MCF 10A (cell line): ENCODE measurements at regions not wholly inside any gene's neighbourhood (a gene's known extent, or its start where the extent isn't known, plus 50 kb on each side); places are given as distances from the start of the nearest gene placed in this dataset.
A peak's percentile ranks its signal among the peaks of the same experiment; 100 is the strongest.
"Not testable (repeated sequence)": the region's sequence is repeated elsewhere in the genome, so short reads cannot be mapped to it uniquely, and the experiment has no call there.

Experiments
- BruUV-seq: library from RNA; stranded (reverse); fragments of 400-500 nt; replicated peaks from 2 replicates; lab custom pipeline; 2021; lab: Mats Ljungman, UMichigan
- CTCF ChIA-PET: fragments of 300-600 bp; sonication (Branson Sonifier 250); formaldehyde crosslinking; extraction: SDS; loops from one replicate; lab custom pipeline; 2021; ENCODE audit warnings: antibody characterized with exemption, inconsistent platforms; lab: Yijun Ruan, JAX
- POLR2A ChIA-PET: fragments of 300-600, 350-650 bp; sonication (Branson Sonifier 250); formaldehyde crosslinking; extraction: SDS; loops from one replicate; lab custom pipeline; 2020; ENCODE audit warnings: antibody characterized with exemption, inconsistent platforms; lab: Yijun Ruan, JAX
- DNase-seq: peaks from one replicate; pipeline ENCODE4 v3.0.0-alpha.2; 2018; ENCODE audit not compliant: unreplicated experiment
- H3K27ac Mint-ChIP-seq: one replicate; pipeline ENCODE4 v1.8.0; 2022; ENCODE audit warnings: mild to moderate bottlenecking, low read depth, mixed read lengths; ENCODE audit not compliant: unreplicated experiment
- H3K27me3 Mint-ChIP-seq: one replicate; pipeline ENCODE4 v1.8.0; 2022; ENCODE audit warnings: mixed read lengths; ENCODE audit not compliant: insufficient read depth, unreplicated experiment
- H3K36me3 Mint-ChIP-seq: one replicate; pipeline ENCODE4 v1.8.0; 2022; ENCODE audit warnings: mild to moderate bottlenecking, moderate library complexity, mixed read lengths; ENCODE audit not compliant: insufficient read depth, unreplicated experiment
- H3K4me1 Mint-ChIP-seq: one replicate; pipeline ENCODE4 v1.8.0; 2022; ENCODE audit warnings: mixed read lengths; ENCODE audit not compliant: insufficient read depth, unreplicated experiment
- H3K4me3 Mint-ChIP-seq: one replicate; pipeline ENCODE4 v1.8.0; 2022; ENCODE audit warnings: mild to moderate bottlenecking, moderate library complexity, mixed read lengths; ENCODE audit not compliant: unreplicated experiment
- H3K9me3 Mint-ChIP-seq: one replicate; pipeline ENCODE4 v1.8.0; 2022; ENCODE audit warnings: mixed read lengths; ENCODE audit not compliant: unreplicated experiment
- CTCF ChIP-seq: fragments of 200-600 bp; IDR thresholded peaks from one replicate; pipeline ENCODE4 v1.8.0; 2022; ENCODE audit warnings: antibody characterized with exemption, mild to moderate bottlenecking; ENCODE audit not compliant: unreplicated experiment
- intact Hi-C: fragments of 100-400 bp; cut with micrococcal nuclease; formaldehyde crosslinking; loops from 2 replicates; pipeline ENCODE4 v1.14.1; 2022

GRCh38 chr2:234366891-234367290 is 130.0 kb downstream of the ARL4C start:
- no peak for TF ChIP-seq CTCF
- H3K27ac Mint-ChIP-seq = no peak overlapping the region
- H3K36me3 Mint-ChIP-seq = no peaks in the 10 kb centered on the region
- peaks cover 13% of the 10 kb centered on the region for H3K4me1 Mint-ChIP-seq
- no peaks in the 10 kb centered on the region for H3K27me3 Mint-ChIP-seq
- no peaks in the 10 kb centered on the region for H3K9me3 Mint-ChIP-seq
- no TSS peak for BruUV-seq
- ChIA-PET POLR2A (interaction anchor here (0.6 to 3.6 kb wide), 4 partner anchors 21 to 128 kb away, joined by 3 to 17 read pairs (median 3); no protein-coding TSS in a partner anchor), CTCF (interaction anchor here (0.9 kb wide), 1 partner anchor 108 kb away, joined by 3 read pairs; no protein-coding TSS in a partner anchor)
- no peak overlapping the region for H3K4me3 Mint-ChIP-seq
- no peak for DNase-seq
- intact Hi-C loops = no loop called here

DNA sequence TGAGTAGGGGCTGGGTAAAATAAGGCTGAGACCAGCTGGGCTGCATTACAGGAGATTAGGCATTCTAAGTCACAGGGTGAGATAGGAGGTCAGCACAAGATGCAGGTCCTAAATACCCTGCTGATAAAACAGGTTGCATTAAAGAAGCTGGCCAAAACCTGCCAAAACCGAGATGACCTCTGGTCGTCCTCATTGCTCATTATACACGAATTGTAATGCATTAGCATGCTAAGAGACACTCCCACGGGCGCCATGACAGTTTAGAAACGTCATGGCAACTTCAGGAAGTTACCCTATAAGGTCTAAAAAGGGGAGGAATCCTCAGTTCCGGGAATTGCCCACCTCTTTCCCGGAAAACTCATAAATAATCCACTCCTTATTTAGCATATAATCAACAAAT is 132.2 kb downstream of the ARL4C start:
- Mint-ChIP-seq H3K36me3 (no peaks in the 10 kb centered on the region), H3K4me3 (no peak overlapping the region), H3K4me1 (peaks cover 13% of the 10 kb centered on the region), H3K27ac (no peak overlapping the region), H3K9me3 (no peaks in the 10 kb centered on the region), H3K27me3 (no peaks in the 10 kb centered on the region)
- ChIA-PET POLR2A (no interaction called here), CTCF (no interaction called here)
- intact Hi-C loops = no loop called here
- no peak for DNase-seq
- no peak for TF ChIP-seq CTCF
- no TSS peak for BruUV-seq

DNA sequence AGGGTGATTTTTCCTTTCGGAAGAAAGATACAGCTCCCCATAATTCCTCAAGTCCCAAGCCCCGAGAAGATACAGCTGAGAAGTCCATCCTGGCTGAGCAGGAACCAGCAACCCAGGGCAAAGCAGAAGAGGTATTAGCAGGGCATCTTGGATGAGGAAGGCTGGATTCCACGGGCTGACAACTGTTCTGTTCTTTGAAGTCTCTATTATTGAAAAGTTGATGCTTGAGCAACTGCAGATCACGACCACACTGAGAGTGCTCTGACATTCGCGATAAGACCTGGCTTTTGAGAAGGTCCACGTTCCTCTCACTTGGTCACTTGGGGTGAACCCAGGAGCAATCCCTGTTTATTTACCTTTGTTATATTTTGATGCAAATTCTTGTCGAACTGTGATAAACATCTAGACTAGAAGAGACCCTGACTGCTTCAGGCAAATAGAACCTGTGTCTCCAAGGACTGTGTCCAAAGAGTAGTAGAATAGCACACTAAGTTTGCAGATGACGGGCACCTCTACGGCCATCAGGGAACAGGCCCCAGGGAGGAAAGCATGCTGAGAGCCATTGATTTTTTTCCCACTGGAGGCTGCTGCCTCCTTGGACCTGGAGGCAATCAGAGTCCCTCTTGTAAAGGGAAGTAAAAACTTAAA is 133.1 kb downstream of the ARL4C start:
- intact Hi-C loops = no loop called here
- POLR2A ChIA-PET = interaction anchor here (1.0 kb wide), 1 partner anchor 14 kb away, joined by 5 read pairs; no protein-coding TSS in a partner anchor
- Mint-ChIP-seq H3K4me1 (peaks cover 8% of the 10 kb centered on the region), H3K27ac (no peak overlapping the region), H3K4me3 (no peak overlapping the region), H3K36me3 (no peaks in the 10 kb centered on the region), H3K27me3 (no peaks in the 10 kb centered on the region), H3K9me3 (peaks cover 7% of the 10 kb centered on the region)
- no peak for DNase-seq
- no peak for TF ChIP-seq CTCF
- CTCF ChIA-PET = interaction anchor here (0.9 kb wide), 1 partner anchor 106 kb away, joined by 4 read pairs; no protein-coding TSS in a partner anchor
- no TSS peak for BruUV-seq

DNA sequence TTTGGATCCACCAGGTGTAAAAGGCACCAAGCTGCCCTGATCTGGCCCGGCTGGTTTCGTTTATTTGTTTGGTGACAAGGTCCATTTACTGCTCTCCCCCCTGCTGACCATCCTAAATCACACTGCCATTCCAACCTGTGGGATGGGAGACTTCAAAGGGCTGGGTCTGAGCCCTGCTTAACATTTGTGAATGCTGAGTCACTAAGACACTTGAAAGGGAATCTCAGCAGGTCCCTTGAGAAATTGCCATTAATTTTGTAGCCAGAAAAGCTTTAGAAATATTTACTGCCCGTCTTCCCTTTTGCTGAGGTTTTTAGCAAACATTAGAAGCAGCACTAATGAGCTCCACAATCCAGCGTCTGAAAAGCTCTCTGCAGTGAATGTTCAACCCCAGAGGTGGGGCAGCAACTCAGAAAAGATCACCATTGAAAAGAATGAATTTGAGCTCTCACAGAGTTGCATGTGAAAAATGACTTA is 133.8 kb downstream of the ARL4C start:
- BruUV-seq = no TSS peak
- no peaks in the 10 kb centered on the region for H3K27me3 Mint-ChIP-seq
- H3K36me3 Mint-ChIP-seq = no peaks in the 10 kb centered on the region
- no peak for TF ChIP-seq CTCF
- ChIA-PET CTCF (interaction anchor here (0.7 to 0.9 kb wide), 2 partner anchors 105 to 132 kb away, joined by 3 to 4 read pairs; no protein-coding TSS in a partner anchor), POLR2A (interaction anchor here (0.7 to 1.0 kb wide), 2 partner anchors 15 to 58 kb away, joined by 3 to 5 read pairs; no protein-coding TSS in a partner anchor)
- H3K4me3 Mint-ChIP-seq = no peak overlapping the region
- peaks cover under 1% of the 10 kb centered on the region for H3K4me1 Mint-ChIP-seq
- DNase-seq = peak; percentile 8
- intact Hi-C loops = no loop called here
- H3K9me3 Mint-ChIP-seq = peaks cover 8% of the 10 kb centered on the region
- H3K27ac Mint-ChIP-seq = no peak overlapping the region

- CTCF ChIA-PET, H3K36me3 Mint-ChIP-seq, intact Hi-C loops: not testable (repeated sequence)
These were observed 136.4 kb downstream of the ARL4C start for GRCh38 chr2:234360313-234360975.

More at GRCh38 chr2:234360313-234360975, 136.4 kb downstream of the ARL4C start:
- not testable (repeated sequence) for H3K4me1 Mint-ChIP-seq, H3K27me3 Mint-ChIP-seq, BruUV-seq, DNase-seq, H3K4me3 Mint-ChIP-seq, H3K9me3 Mint-ChIP-seq, H3K27ac Mint-ChIP-seq
- POLR2A ChIA-PET = interaction anchor here (0.7 kb wide), 1 partner anchor 525 kb away, joined by 3 read pairs; no protein-coding TSS in a partner anchor
